ENCODE measurements at regions not wholly inside any gene's neighbourhood (a gene's known extent, or its start where the extent isn't known, plus 50 kb on each side); places are given as distances from the start of the nearest gene placed in this dataset.

- Histone ChIP-seq H3K9me3 (no peaks in the 10 kb centered on the region), H3K36me3 (no peaks in the 10 kb centered on the region), H3K27ac (no peak overlapping the region), H3K4me1 (replicated peaks) (no peaks in the 10 kb centered on the region), H3K27me3 (replicated peaks; ENCODE audit: insufficient read depth) (no peaks in the 10 kb centered on the region), H3K4me3 (no peak overlapping the region)
- TF ChIP-seq POLR2AphosphoS5 (IDR thresholded peaks at IDR 0.05) = no peak
- WGBS = 96% methylated on average over 3 of the region's 3 CpGs
- no peak for DNase-seq (ENCODE audit: low spot score)
- intact Hi-C loops (cut with DNase I) = no loop called here
These were observed 171.4 kb upstream of the SPATS2L start for GRCh38 chr2:200135082-200135481.

- H3K4me3 ChIP-seq = no peak overlapping the region
- WGBS = 95% methylated on average over 5 of the region's 5 CpGs
- H3K9me3 ChIP-seq = no peaks in the 10 kb centered on the region
- H3K36me3 ChIP-seq = no peaks in the 10 kb centered on the region
- no peaks in the 10 kb centered on the region for H3K27me3 ChIP-seq (replicated peaks; ENCODE audit: insufficient read depth)
- H3K27ac ChIP-seq = no peak overlapping the region
- H3K4me1 ChIP-seq (replicated peaks) = no peaks in the 10 kb centered on the region
- intact Hi-C loops (cut with DNase I) = no loop called here
- TF ChIP-seq CTCF (IDR thresholded peaks at IDR 0.05) (no peak), POLR2AphosphoS5 (IDR thresholded peaks at IDR 0.05) (no peak), POLR2A (IDR thresholded peaks at IDR 0.05) (no peak)
- no peak for DNase-seq (ENCODE audit: low spot score)
These were observed 169.8 kb upstream of the SPATS2L start for GRCh38 chr2:200136655-200137054.

GRCh38 chr2:200137271-200137670 lies 169.2 kb upstream of the SPATS2L start:
- no peak for DNase-seq (ENCODE audit: low spot score)
- H3K4me1 ChIP-seq (replicated peaks) = no peaks in the 10 kb centered on the region
- H3K27me3 ChIP-seq (replicated peaks; ENCODE audit: insufficient read depth) = no peaks in the 10 kb centered on the region
- intact Hi-C loops (cut with DNase I) = no loop called here
- no peaks in the 10 kb centered on the region for H3K36me3 ChIP-seq
- H3K9me3 ChIP-seq = no peaks in the 10 kb centered on the region
- TF ChIP-seq CTCF (IDR thresholded peaks at IDR 0.05) = no peak
- 96% methylated on average over 2 of the region's 2 CpGs for WGBS
- no peak overlapping the region for H3K4me3 ChIP-seq
- H3K27ac ChIP-seq = no peak overlapping the region

GRCh38 chr2:200137691-200138090 lies 168.8 kb upstream of the SPATS2L start:
- H3K27ac ChIP-seq = no peak overlapping the region

GRCh38 chr2:200138391-200139124 lies 167.9 kb upstream of the SPATS2L start:
- intact Hi-C loops (cut with DNase I) = no loop called here
- Histone ChIP-seq H3K4me1 (replicated peaks) (no peaks in the 10 kb centered on the region), H3K36me3 (no peaks in the 10 kb centered on the region), H3K9me3 (no peaks in the 10 kb centered on the region), H3K4me3 (no peak overlapping the region), H3K27me3 (replicated peaks; ENCODE audit: insufficient read depth) (no peaks in the 10 kb centered on the region), H3K27ac (no peak overlapping the region)
- 65% methylated on average over 2 of the region's 2 CpGs for WGBS
- no peak for DNase-seq (ENCODE audit: low spot score)
- TF ChIP-seq POLR2A (IDR thresholded peaks at IDR 0.05) (no peak), CTCF (IDR thresholded peaks at IDR 0.05) (no peak), POLR2AphosphoS5 (IDR thresholded peaks at IDR 0.05) (no peak)

More at GRCh38 chr2:200137691-200138090, 168.8 kb upstream of the SPATS2L start:
- 96% methylated on average over 1 of the region's 1 CpG for WGBS
- no peak overlapping the region for H3K4me3 ChIP-seq
- no peaks in the 10 kb centered on the region for H3K36me3 ChIP-seq
- H3K4me1 ChIP-seq (replicated peaks) = no peaks in the 10 kb centered on the region
- no peaks in the 10 kb centered on the region for H3K9me3 ChIP-seq
- intact Hi-C loops (cut with DNase I) = no loop called here
- H3K27me3 ChIP-seq (replicated peaks; ENCODE audit: insufficient read depth) = no peaks in the 10 kb centered on the region
- no peak for DNase-seq (ENCODE audit: low spot score)
- no peak for TF ChIP-seq POLR2AphosphoS5 (IDR thresholded peaks at IDR 0.05)
- no peak for TF ChIP-seq CTCF (IDR thresholded peaks at IDR 0.05)
- TF ChIP-seq POLR2A (IDR thresholded peaks at IDR 0.05) = no peak
